Mucosa of rectum (tissue), 2 donors: ENCODE measurements at regions not wholly inside any gene's neighbourhood (a gene's known extent, or its start where the extent isn't known, plus 50 kb on each side); places are given as distances from the start of the nearest gene placed in this dataset.
"Not testable (repeated sequence)": the region's sequence is repeated elsewhere in the genome, so short reads cannot be mapped to it uniquely, and the experiment has no call there.

ENCODE experiments used
- H3K27ac ChIP-seq, 2 donors: one replicate each; pipeline ENCODE4 v1.7.0; 2013; ENCODE audit warnings: inconsistent platforms in 2 of 2, low read depth in 2 of 2, low read length in 2 of 2
- H3K27me3 ChIP-seq, 2 donors: one replicate each; pipeline ENCODE4 v1.7.0; 2013; ENCODE audit warnings: low read length in 2 of 2; ENCODE audit not compliant: control insufficient read depth in 2 of 2, insufficient read depth in 2 of 2
- H3K36me3 ChIP-seq, 2 donors: one replicate each; pipeline ENCODE4 v1.7.0; 2013; ENCODE audit warnings: low read length in 2 of 2; ENCODE audit not compliant: control insufficient read depth in 2 of 2, insufficient read depth in 2 of 2
- H3K4me1 ChIP-seq, 2 donors: one replicate each; pipeline ENCODE4 v1.7.0; 2013; ENCODE audit warnings: low read length in 2 of 2, mild to moderate bottlenecking in 1 of 2; ENCODE audit not compliant: control insufficient read depth in 2 of 2, insufficient read depth in 2 of 2
- H3K4me3 ChIP-seq, 2 donors: one replicate each; pipeline ENCODE4 v1.7.0; 2013; ENCODE audit warnings: low read length in 2 of 2
- H3K9ac ChIP-seq, 2 donors: one replicate each; pipeline ENCODE4 v1.7.0; 2013; ENCODE audit warnings: low read length in 2 of 2, low read depth in 1 of 2, mild to moderate bottlenecking in 1 of 2
- H3K9me3 ChIP-seq, 2 donors: one replicate each; pipeline ENCODE4 v1.7.0; 2013; ENCODE audit warnings: low read length in 2 of 2; ENCODE audit not compliant: control insufficient read depth in 2 of 2
- donor health status: healthy.
- donor health status: Normal muscosa, but diverticular disease.

DNA sequence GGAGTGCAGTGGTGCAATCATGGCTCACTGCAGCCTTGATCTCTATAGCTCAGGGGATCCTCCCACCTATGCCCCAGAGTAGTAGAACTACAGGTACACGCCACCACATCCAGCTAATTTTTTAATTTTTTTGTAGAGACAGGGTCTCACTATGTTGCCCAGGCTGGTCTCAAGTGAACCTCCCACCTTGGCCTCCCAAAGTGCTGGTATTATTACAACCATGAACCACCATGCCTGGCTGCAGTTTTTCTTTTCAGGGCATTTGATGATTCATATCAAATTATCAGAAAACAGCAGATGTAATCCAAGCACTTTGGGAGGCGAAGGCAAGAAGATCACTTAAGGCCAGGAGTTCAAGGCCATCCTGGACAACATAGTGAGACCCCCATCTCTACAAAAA lies 88.4 kb upstream of the JARID2 start:
- H3K9ac ChIP-seq: no peak overlapping the region
- H3K27ac ChIP-seq: no peak overlapping the region
- H3K27me3 ChIP-seq: no peaks in the 10 kb centered on the region
- no peaks in the 10 kb centered on the region for H3K36me3 ChIP-seq
- H3K9me3 ChIP-seq: no peaks in the 10 kb centered on the region
- no peak overlapping the region for H3K4me3 ChIP-seq
- no peaks in the 10 kb centered on the region for H3K4me1 ChIP-seq

GRCh38 chr6:15158821-15159619 lies 86.8 kb upstream of the JARID2 start:
- Histone ChIP-seq H3K9ac (no peak overlapping the region), H3K4me3 (no peak overlapping the region), H3K4me1 (no peaks in the 10 kb centered on the region), H3K27me3 (no peaks in the 10 kb centered on the region), H3K27ac (no peak overlapping the region), H3K36me3 (no peaks in the 10 kb centered on the region), H3K9me3 (no peaks in the 10 kb centered on the region)

GRCh38 chr6:15160812-15161211 lies 85.1 kb upstream of the JARID2 start:
- no peaks in the 10 kb centered on the region for H3K9me3 ChIP-seq
- no peaks in the 10 kb centered on the region for H3K27me3 ChIP-seq
- H3K4me3 ChIP-seq: no peak overlapping the region
- no peak overlapping the region for H3K9ac ChIP-seq
- no peaks in the 10 kb centered on the region for H3K4me1 ChIP-seq
- no peaks in the 10 kb centered on the region for H3K36me3 ChIP-seq
- H3K27ac ChIP-seq: no peak overlapping the region

GRCh38 chr6:15164855-15165254 lies 81.0 kb upstream of the JARID2 start:
- not testable (repeated sequence) for H3K27me3 ChIP-seq, H3K4me3 ChIP-seq, H3K36me3 ChIP-seq, H3K4me1 ChIP-seq, H3K27ac ChIP-seq, H3K9ac ChIP-seq, H3K9me3 ChIP-seq

- no peak overlapping the region for H3K27ac ChIP-seq
- H3K4me3 ChIP-seq: no peak overlapping the region
- H3K27me3 ChIP-seq: no peaks in the 10 kb centered on the region
- no peaks in the 10 kb centered on the region for H3K4me1 ChIP-seq
- H3K36me3 ChIP-seq: no peaks in the 10 kb centered on the region
- no peak overlapping the region for H3K9ac ChIP-seq
- no peaks in the 10 kb centered on the region for H3K9me3 ChIP-seq
Measured at GRCh38 chr6:15166121-15166520, 79.7 kb upstream of the JARID2 start.

DNA sequence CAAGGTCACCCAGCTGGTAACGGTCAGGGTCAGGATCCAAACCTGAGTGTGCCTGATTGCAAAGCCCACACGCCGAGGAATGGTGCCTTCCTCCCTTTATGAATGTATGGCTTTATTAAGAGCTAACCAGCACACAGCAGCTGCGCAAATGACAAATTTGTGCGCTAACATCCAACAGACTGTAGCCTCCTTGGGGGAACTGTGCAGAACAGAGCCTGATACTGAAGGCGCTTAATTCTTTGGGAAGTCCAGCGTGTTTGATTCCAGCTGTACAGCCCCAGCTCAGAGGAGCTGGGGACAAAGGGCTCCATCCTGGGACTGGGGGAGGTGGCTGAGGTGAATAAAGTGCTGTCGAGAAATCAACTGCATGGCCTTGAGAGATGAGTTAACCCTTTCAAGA lies 75.7 kb upstream of the JARID2 start:
- Histone ChIP-seq H3K9ac (no peak overlapping the region), H3K27ac (no peak overlapping the region), H3K27me3 (no peaks in the 10 kb centered on the region), H3K9me3 (no peaks in the 10 kb centered on the region), H3K4me3 (no peak overlapping the region), H3K36me3 (no peaks in the 10 kb centered on the region), H3K4me1 (no peaks in the 10 kb centered on the region)

GRCh38 chr6:15171026-15171425 lies 74.8 kb upstream of the JARID2 start:
- H3K9me3 ChIP-seq: no peaks in the 10 kb centered on the region
- H3K36me3 ChIP-seq: no peaks in the 10 kb centered on the region
- H3K27ac ChIP-seq: no peak overlapping the region
- no peaks in the 10 kb centered on the region for H3K27me3 ChIP-seq
- no peaks in the 10 kb centered on the region for H3K4me1 ChIP-seq
- no peak overlapping the region for H3K4me3 ChIP-seq
- no peak overlapping the region for H3K9ac ChIP-seq

- no peaks in the 10 kb centered on the region for H3K9me3 ChIP-seq
- H3K27ac ChIP-seq: no peak overlapping the region
- H3K4me1 ChIP-seq: no peaks in the 10 kb centered on the region
- no peaks in the 10 kb centered on the region for H3K27me3 ChIP-seq
- H3K9ac ChIP-seq: no peak overlapping the region
- H3K4me3 ChIP-seq: no peak overlapping the region
- H3K36me3 ChIP-seq: no peaks in the 10 kb centered on the region
Measured at GRCh38 chr6:15176816-15177370, 69.0 kb upstream of the JARID2 start.

DNA sequence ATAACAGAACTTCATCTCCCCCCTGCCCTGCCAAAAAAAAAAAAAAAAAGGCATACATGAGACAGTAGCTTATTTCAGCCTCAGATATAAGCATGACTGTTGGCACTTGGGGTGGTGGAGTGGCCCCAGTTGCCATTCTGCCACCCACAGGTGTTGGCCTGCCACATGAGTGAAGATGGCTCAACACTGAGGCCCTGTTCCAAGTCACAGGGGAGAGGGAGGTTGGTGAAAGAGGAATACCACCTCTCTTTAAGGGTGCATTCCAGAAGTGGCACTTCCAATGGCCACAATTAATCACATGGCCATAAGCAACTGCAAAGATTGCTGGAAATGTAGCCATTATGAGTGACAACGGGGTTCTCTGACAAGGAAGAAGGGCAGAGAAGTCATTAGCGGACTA lies 61.9 kb upstream of the JARID2 start:
- no peak overlapping the region for H3K27ac ChIP-seq
- H3K4me3 ChIP-seq: no peak overlapping the region
- no peaks in the 10 kb centered on the region for H3K9me3 ChIP-seq
- no peak overlapping the region for H3K9ac ChIP-seq
- H3K4me1 ChIP-seq: no peaks in the 10 kb centered on the region
- H3K36me3 ChIP-seq: no peaks in the 10 kb centered on the region
- H3K27me3 ChIP-seq: no peaks in the 10 kb centered on the region

DNA sequence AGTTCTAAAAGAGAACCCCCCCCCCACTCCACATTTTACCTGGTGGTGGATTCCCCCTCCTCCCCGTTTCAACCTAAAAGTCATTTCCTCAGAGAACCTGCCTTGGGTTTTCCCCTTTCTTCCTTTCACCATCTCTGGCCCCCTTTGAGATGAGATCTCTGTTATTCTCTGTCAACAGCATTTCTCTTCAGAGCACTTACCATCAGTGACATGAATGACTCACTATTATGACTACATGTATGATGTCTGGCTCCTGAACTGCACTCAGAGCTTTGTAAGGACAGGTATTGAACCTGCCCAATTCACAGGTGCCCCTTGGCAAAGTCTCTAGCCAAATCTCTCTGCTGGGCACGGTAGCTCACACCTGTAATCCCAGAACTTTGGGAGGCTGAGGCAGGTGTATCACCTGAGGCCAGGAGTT lies 61.4 kb upstream of the JARID2 start:
- H3K9ac ChIP-seq: no peak overlapping the region

More for the DNA sequence above, 61.4 kb upstream of the JARID2 start:
- Histone ChIP-seq H3K27ac (no peak overlapping the region), H3K4me3 (no peak overlapping the region), H3K4me1 (no peaks in the 10 kb centered on the region), H3K27me3 (no peaks in the 10 kb centered on the region), H3K9me3 (no peaks in the 10 kb centered on the region), H3K36me3 (no peaks in the 10 kb centered on the region)
